ENCODE measurements at regions not wholly inside any gene's neighbourhood (a gene's known extent, or its start where the extent isn't known, plus 50 kb on each side); places are given as distances from the start of the nearest gene placed in this dataset.

GRCh38 chr1:229046251-229046853 lies 224.6 kb upstream of the RAB4A start:
- Histone ChIP-seq H3K4me1 (ENCODE audit: control insufficient read depth, insufficient read depth, low read length, poor library complexity, severe bottlenecking) (no peaks in the 10 kb centered on the region), H3K36me3 (ENCODE audit: control insufficient read depth, insufficient read depth, low read length) (no peaks in the 10 kb centered on the region), H3K4me3 (ENCODE audit: extremely low read depth, insufficient read depth, low read length, poor library complexity, severe bottlenecking) (no peak overlapping the region), H3K9me3 (ENCODE audit: control insufficient read depth, low read length) (no peaks in the 10 kb centered on the region), H3K27ac (ENCODE audit: low read depth, low read length, severe bottlenecking) (no peak overlapping the region)
- 69 to 77% methylated on average over 12 to 13 of the region's 14 CpGs for WGBS, 2 experiments (ENCODE audit: insufficient coverage in 2 of 2)

- Histone ChIP-seq H3K4me1 (ENCODE audit: control insufficient read depth, insufficient read depth, low read length, poor library complexity, severe bottlenecking) (no peaks in the 10 kb centered on the region), H3K36me3 (ENCODE audit: control insufficient read depth, insufficient read depth, low read length) (no peaks in the 10 kb centered on the region), H3K4me3 (ENCODE audit: extremely low read depth, insufficient read depth, low read length, poor library complexity, severe bottlenecking) (no peak overlapping the region), H3K27ac (ENCODE audit: low read depth, low read length, severe bottlenecking) (no peak overlapping the region), H3K9me3 (ENCODE audit: control insufficient read depth, low read length) (no peaks in the 10 kb centered on the region)
- WGBS, 2 experiments (ENCODE audit: insufficient coverage in 2 of 2) = 87 to 88% methylated on average over 6 of the region's 8 CpGs
Measured at GRCh38 chr1:229047161-229047839, 223.6 kb upstream of the RAB4A start.

- H3K4me1 ChIP-seq (ENCODE audit: control insufficient read depth, insufficient read depth, low read length, poor library complexity, severe bottlenecking) = no peaks in the 10 kb centered on the region
Measured at GRCh38 chr1:229047840-229048620, 222.9 kb upstream of the RAB4A start.

GRCh38 chr1:229048896-229049295 lies 222.0 kb upstream of the RAB4A start:
- WGBS, 2 experiments (ENCODE audit: insufficient coverage in 2 of 2) = 94 to 96% methylated on average over 3 to 4 of the region's 4 CpGs

More at GRCh38 chr1:229047840-229048620, 222.9 kb upstream of the RAB4A start:
- H3K36me3 ChIP-seq (ENCODE audit: control insufficient read depth, insufficient read depth, low read length) = no peaks in the 10 kb centered on the region
- no peak overlapping the region for H3K27ac ChIP-seq (ENCODE audit: low read depth, low read length, severe bottlenecking)
- H3K4me3 ChIP-seq (ENCODE audit: extremely low read depth, insufficient read depth, low read length, poor library complexity, severe bottlenecking) = no peak overlapping the region
- H3K9me3 ChIP-seq (ENCODE audit: control insufficient read depth, low read length) = no peaks in the 10 kb centered on the region
- 81% methylated on average over 4 to 6 of the region's 11 CpGs for WGBS, 2 experiments (ENCODE audit: insufficient coverage in 2 of 2)

GRCh38 chr1:229056046-229056445 lies 214.9 kb upstream of the RAB4A start:
- no peak overlapping the region for H3K27ac ChIP-seq (ENCODE audit: low read depth, low read length, severe bottlenecking)
- WGBS, 2 experiments (ENCODE audit: insufficient coverage in 2 of 2) = no CpG with 5 or more reads among the region's 1 CpG

More at GRCh38 chr1:229048896-229049295, 222.0 kb upstream of the RAB4A start:
- Histone ChIP-seq H3K9me3 (ENCODE audit: control insufficient read depth, low read length) (no peaks in the 10 kb centered on the region), H3K27ac (ENCODE audit: low read depth, low read length, severe bottlenecking) (no peak overlapping the region), H3K4me1 (ENCODE audit: control insufficient read depth, insufficient read depth, low read length, poor library complexity, severe bottlenecking) (no peaks in the 10 kb centered on the region), H3K36me3 (ENCODE audit: control insufficient read depth, insufficient read depth, low read length) (no peaks in the 10 kb centered on the region), H3K4me3 (ENCODE audit: extremely low read depth, insufficient read depth, low read length, poor library complexity, severe bottlenecking) (no peak overlapping the region)

GRCh38 chr1:229058111-229058561 lies 212.8 kb upstream of the RAB4A start:
- H3K36me3 ChIP-seq (ENCODE audit: control insufficient read depth, insufficient read depth, low read length) = no peaks in the 10 kb centered on the region
- H3K9me3 ChIP-seq (ENCODE audit: control insufficient read depth, low read length) = no peaks in the 10 kb centered on the region
- 96 to 100% methylated on average over 5 to 9 of the region's 11 CpGs for WGBS, 2 experiments (ENCODE audit: insufficient coverage in 2 of 2)
- no peaks in the 10 kb centered on the region for H3K4me1 ChIP-seq (ENCODE audit: control insufficient read depth, insufficient read depth, low read length, poor library complexity, severe bottlenecking)
- H3K27ac ChIP-seq (ENCODE audit: low read depth, low read length, severe bottlenecking) = no peak overlapping the region
- H3K4me3 ChIP-seq (ENCODE audit: extremely low read depth, insufficient read depth, low read length, poor library complexity, severe bottlenecking) = no peak overlapping the region

More at GRCh38 chr1:229056046-229056445, 214.9 kb upstream of the RAB4A start:
- Histone ChIP-seq H3K9me3 (ENCODE audit: control insufficient read depth, low read length) (no peaks in the 10 kb centered on the region), H3K36me3 (ENCODE audit: control insufficient read depth, insufficient read depth, low read length) (no peaks in the 10 kb centered on the region), H3K4me3 (ENCODE audit: extremely low read depth, insufficient read depth, low read length, poor library complexity, severe bottlenecking) (no peak overlapping the region), H3K4me1 (ENCODE audit: control insufficient read depth, insufficient read depth, low read length, poor library complexity, severe bottlenecking) (no peaks in the 10 kb centered on the region)

- H3K4me3 ChIP-seq (ENCODE audit: extremely low read depth, insufficient read depth, low read length, poor library complexity, severe bottlenecking) = no peak overlapping the region
- no peak overlapping the region for H3K27ac ChIP-seq (ENCODE audit: low read depth, low read length, severe bottlenecking)
- 78% methylated on average over 10 of the region's 10 CpGs for WGBS, 2 experiments (ENCODE audit: insufficient coverage in 2 of 2)
- H3K36me3 ChIP-seq (ENCODE audit: control insufficient read depth, insufficient read depth, low read length) = no peaks in the 10 kb centered on the region
- H3K9me3 ChIP-seq (ENCODE audit: control insufficient read depth, low read length) = no peaks in the 10 kb centered on the region
- H3K4me1 ChIP-seq (ENCODE audit: control insufficient read depth, insufficient read depth, low read length, poor library complexity, severe bottlenecking) = no peaks in the 10 kb centered on the region
Measured at GRCh38 chr1:229058729-229059128, 212.2 kb upstream of the RAB4A start.

GRCh38 chr1:229059671-229060539 lies 211.0 kb upstream of the RAB4A start:
- no peak overlapping the region for H3K4me3 ChIP-seq (ENCODE audit: extremely low read depth, insufficient read depth, low read length, poor library complexity, severe bottlenecking)
- WGBS, 2 experiments (ENCODE audit: insufficient coverage in 2 of 2) = 87 to 88% methylated on average over 6 to 9 of the region's 9 CpGs

GRCh38 chr1:229062135-229062534 lies 208.8 kb upstream of the RAB4A start:
- H3K9me3 ChIP-seq (ENCODE audit: control insufficient read depth, low read length) = no peaks in the 10 kb centered on the region
- WGBS, 2 experiments (ENCODE audit: insufficient coverage in 2 of 2) = 89 to 100% methylated on average over 2 to 5 of the region's 5 CpGs
- no peak overlapping the region for H3K27ac ChIP-seq (ENCODE audit: low read depth, low read length, severe bottlenecking)
- H3K4me1 ChIP-seq (ENCODE audit: control insufficient read depth, insufficient read depth, low read length, poor library complexity, severe bottlenecking) = no peaks in the 10 kb centered on the region
- H3K4me3 ChIP-seq (ENCODE audit: extremely low read depth, insufficient read depth, low read length, poor library complexity, severe bottlenecking) = no peak overlapping the region
- no peaks in the 10 kb centered on the region for H3K36me3 ChIP-seq (ENCODE audit: control insufficient read depth, insufficient read depth, low read length)

More at GRCh38 chr1:229059671-229060539, 211.0 kb upstream of the RAB4A start:
- Histone ChIP-seq H3K36me3 (ENCODE audit: control insufficient read depth, insufficient read depth, low read length) (no peaks in the 10 kb centered on the region), H3K4me1 (ENCODE audit: control insufficient read depth, insufficient read depth, low read length, poor library complexity, severe bottlenecking) (no peaks in the 10 kb centered on the region), H3K27ac (ENCODE audit: low read depth, low read length, severe bottlenecking) (no peak overlapping the region), H3K9me3 (ENCODE audit: control insufficient read depth, low read length) (no peaks in the 10 kb centered on the region)

GRCh38 chr1:229063154-229063773 lies 207.6 kb upstream of the RAB4A start:
- Histone ChIP-seq H3K4me3 (ENCODE audit: extremely low read depth, insufficient read depth, low read length, poor library complexity, severe bottlenecking) (no peak overlapping the region), H3K27ac (ENCODE audit: low read depth, low read length, severe bottlenecking) (no peak overlapping the region), H3K9me3 (ENCODE audit: control insufficient read depth, low read length) (no peaks in the 10 kb centered on the region), H3K36me3 (ENCODE audit: control insufficient read depth, insufficient read depth, low read length) (no peaks in the 10 kb centered on the region), H3K4me1 (ENCODE audit: control insufficient read depth, insufficient read depth, low read length, poor library complexity, severe bottlenecking) (no peaks in the 10 kb centered on the region)
- 100% methylated on average over 2 of the region's 5 CpGs for WGBS, 2 experiments (ENCODE audit: insufficient coverage in 2 of 2)

Measured in mesodermal cell (in vitro differentiated cells).